ENCODE measurements at regions not wholly inside any gene's neighbourhood (a gene's known extent, or its start where the extent isn't known, plus 50 kb on each side); places are given as distances from the start of the nearest gene placed in this dataset.

DNA sequence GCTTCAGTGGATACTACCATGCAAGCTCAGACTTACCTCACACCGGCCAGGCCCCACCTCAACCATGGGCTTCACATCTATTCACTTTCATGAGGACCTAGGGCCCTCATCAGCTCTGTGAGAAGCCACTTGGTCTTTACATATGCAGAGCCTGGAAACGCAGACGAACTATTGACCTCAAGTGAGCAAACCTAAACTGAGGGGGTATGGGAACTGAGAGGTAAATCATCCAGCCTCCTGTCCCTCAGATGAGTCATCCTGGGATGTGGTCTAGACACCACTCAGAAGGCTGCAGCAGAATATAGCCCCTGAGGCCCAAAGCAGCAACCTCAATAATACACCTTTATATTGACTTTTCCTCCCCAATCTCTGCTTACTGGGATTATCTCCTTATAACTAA is 578.0 kb downstream of the INSC start:
- TF ChIP-seq POLR2A (IDR thresholded peaks at IDR 0.05) = no peak
- TF ChIP-seq, protein P1, sequence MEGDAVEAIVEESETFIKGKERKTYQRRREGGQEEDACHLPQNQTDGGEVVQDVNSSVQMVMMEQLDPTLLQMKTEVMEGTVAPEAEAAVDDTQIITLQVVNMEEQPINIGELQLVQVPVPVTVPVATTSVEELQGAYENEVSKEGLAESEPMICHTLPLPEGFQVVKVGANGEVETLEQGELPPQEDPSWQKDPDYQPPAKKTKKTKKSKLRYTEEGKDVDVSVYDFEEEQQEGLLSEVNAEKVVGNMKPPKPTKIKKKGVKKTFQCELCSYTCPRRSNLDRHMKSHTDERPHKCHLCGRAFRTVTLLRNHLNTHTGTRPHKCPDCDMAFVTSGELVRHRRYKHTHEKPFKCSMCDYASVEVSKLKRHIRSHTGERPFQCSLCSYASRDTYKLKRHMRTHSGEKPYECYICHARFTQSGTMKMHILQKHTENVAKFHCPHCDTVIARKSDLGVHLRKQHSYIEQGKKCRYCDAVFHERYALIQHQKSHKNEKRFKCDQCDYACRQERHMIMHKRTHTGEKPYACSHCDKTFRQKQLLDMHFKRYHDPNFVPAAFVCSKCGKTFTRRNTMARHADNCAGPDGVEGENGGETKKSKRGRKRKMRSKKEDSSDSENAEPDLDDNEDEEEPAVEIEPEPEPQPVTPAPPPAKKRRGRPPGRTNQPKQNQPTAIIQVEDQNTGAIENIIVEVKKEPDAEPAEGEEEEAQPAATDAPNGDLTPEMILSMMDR (IDR thresholded peaks at IDR 0.05) = no peak
